GM19239 (cell line): ENCODE measurements at regions not wholly inside any gene's neighbourhood (a gene's known extent, or its start where the extent isn't known, plus 50 kb on each side); places are given as distances from the start of the nearest gene placed in this dataset.

ENCODE experiments used
- DNase-seq: peaks from one replicate; pipeline ENCODE4 v3.0.0; 2011; ENCODE audit warnings: low spot score; ENCODE audit not compliant: insufficient read length
- FAIRE-seq: peaks from 2 replicates; lab custom pipeline; 2011; peaks lifted over from hg19 to GRCh38; lab: Jason Lieb, UNC

DNA sequence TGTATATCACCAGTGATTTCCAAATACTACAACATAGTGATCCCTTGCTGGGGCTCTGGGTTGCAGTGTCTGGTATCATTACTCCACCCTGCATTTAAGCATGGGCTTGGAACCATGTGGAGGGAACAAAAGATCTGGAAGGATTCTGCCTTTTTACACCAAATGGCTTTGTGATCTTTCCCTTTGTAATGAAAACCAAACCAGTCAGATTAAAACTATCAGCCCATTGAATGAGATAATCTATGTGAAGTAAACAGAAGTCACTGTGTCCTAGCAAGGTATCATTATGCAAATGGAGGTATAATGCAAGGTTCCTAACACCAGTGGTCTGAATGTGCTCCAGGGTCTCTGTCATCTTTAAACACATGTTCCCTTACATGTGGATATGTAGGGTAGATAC, 474.7 kb upstream of the TNP1 start:
- FAIRE-seq (no peak), DNase-seq (no peak)

GRCh38 chr2:217332866-217333265, 473.0 kb upstream of the TNP1 start:
- no peak for DNase-seq
- no peak for FAIRE-seq

DNA sequence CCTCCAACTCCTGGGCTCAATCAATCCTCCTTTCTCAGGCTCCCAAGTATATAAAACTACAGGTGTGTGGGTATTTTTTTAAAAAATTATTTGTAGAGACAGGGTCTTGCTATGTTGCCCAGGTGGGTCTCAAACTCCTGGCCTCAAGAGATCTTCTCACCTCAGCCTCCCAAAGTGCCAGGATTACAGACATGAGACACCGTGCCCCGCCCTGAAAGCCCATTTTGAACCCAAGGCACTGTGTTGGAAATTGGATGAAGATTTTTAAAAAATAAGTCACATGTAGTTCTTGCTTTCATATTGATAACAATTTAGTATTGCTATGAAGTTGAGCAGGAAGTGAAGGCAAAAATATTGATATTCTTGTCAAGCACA, 472.5 kb upstream of the TNP1 start:
- no peak for FAIRE-seq
- DNase-seq, result no peak

- FAIRE-seq (no peak), DNase-seq (no peak)
Observed at GRCh38 chr2:217331523-217332416, 471.9 kb upstream of the TNP1 start.

DNA sequence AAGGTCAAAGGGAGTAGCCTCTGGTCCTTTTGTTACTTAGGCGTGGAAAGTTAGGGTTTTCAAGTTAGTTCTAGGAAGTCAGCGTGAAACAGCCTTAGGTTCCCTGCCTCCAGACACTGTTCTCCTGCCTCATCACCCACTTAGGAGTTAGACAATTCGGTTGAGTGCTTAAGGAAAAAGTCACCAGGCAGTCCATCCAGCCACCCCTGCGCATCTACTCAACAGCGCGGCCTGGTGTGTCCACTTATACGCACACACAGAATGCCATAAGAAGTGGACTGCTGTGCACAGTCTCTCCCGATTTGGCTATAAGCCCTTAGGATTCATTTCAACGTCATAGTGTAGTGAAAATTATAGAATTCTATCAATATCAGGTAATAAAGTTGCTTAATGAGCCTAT, 470.8 kb upstream of the TNP1 start:
- no peak for DNase-seq
- FAIRE-seq, result no peak

- DNase-seq (no peak), FAIRE-seq (no peak)
Observed at GRCh38 chr2:217329023-217329431, 469.2 kb upstream of the TNP1 start.

GRCh38 chr2:217328622-217328978, 468.7 kb upstream of the TNP1 start:
- DNase-seq, result no peak
- no peak for FAIRE-seq

GRCh38 chr2:217327953-217328621, 468.2 kb upstream of the TNP1 start:
- no peak for DNase-seq
- no peak for FAIRE-seq

- no peak for FAIRE-seq
- no peak for DNase-seq
Observed at GRCh38 chr2:217326238-217327022, 466.6 kb upstream of the TNP1 start.

GRCh38 chr2:217325816-217326215, 466.0 kb upstream of the TNP1 start:
- FAIRE-seq (no peak), DNase-seq (no peak)

DNA sequence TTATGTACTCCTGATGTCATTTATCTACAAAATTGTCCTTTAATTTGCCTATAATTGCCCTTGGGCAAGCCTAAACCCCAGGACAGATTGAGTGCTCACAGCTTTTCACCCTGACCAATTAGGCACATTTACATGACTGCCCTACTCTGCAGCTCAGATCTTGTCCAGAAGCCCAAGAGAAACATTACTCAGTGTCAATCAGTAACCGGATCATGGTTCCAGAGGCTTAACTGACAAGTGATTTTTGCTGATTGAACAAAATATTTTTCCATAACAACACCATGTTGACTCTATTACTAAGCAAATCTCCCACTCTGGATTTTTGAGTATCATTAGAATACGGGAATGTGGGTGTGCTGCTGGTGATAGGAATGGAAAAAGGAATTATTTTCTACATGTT, 465.4 kb upstream of the TNP1 start:
- DNase-seq, result no peak
- FAIRE-seq, result no peak

GRCh38 chr2:217316743-217317142, 456.9 kb upstream of the TNP1 start:
- peak; percentile 7 for DNase-seq
- FAIRE-seq, result no peak

DNA sequence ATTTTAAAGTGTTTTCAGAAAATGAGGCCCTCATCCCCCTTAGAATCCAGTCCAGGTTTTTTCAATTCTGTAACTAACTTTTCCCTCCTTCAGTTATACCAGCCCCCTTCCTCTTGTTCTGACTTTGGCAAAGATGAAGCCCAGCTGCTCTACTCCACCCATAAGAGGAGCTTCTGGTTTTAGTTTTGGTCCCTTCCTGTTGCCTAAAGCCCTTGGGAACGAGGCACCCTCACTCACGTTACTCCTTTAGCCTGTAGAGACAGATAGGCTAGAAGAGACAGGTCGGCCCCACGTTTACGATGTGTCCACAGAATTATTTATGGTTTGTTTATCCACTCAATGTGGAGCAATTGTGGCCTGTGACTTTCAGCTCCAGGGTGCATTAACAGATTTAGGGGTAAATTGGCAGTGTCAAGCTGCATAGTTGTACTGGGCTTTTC, 454.2 kb upstream of the TNP1 start:
- DNase-seq, result no peak
- FAIRE-seq, result no peak

DNA sequence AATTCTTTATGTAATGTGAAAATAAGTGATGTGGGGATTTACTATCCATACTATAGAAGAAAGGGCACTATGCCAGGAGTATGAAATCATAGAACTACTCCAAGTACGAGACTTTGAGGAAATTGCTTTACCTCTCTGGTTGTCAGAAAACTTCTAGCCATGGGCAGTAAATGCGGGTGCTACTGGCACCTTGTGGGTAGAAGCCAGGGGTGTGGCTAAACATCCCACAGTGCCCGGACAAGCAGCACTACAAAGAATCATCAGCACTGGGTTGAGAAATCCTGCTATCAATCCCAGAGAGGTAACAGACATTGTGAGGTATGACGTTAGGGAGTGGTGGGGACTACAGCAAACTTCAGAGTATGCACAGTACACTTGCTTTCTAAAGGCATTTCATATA, 453.5 kb upstream of the TNP1 start:
- DNase-seq, result no peak
- no peak for FAIRE-seq

DNA sequence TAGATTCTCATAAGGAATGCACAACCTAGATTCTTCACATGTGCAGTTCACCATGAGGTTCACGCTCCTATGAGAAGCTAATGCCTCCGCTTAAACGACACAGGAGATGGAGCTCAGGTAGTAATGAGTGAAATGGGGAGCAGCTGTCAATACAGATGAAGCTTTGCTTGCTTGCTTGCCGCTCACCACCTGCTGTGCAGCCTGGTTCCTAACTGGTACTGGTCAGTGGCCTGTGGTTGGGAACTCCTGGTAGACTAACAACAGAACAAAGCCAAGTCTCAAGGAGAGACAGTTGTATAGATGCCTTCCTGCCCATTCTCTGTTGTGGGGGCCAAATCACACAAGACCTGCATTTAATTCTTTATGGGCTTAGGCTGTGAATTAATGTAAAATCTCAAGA, 449.2 kb upstream of the TNP1 start:
- FAIRE-seq (no peak), DNase-seq (no peak)

GRCh38 chr2:217307023-217307422, 447.2 kb upstream of the TNP1 start:
- DNase-seq (no peak), FAIRE-seq (no peak)

- DNase-seq (no peak), FAIRE-seq (no peak)
Observed at GRCh38 chr2:217305882-217306281, 446.0 kb upstream of the TNP1 start.

- no peak for DNase-seq
- FAIRE-seq, result no peak
Observed at GRCh38 chr2:217304582-217304981, 444.7 kb upstream of the TNP1 start.

- no peak for DNase-seq
- no peak for FAIRE-seq
Observed at GRCh38 chr2:217302856-217303255, 443.0 kb upstream of the TNP1 start.

GRCh38 chr2:217301142-217301925, 441.5 kb upstream of the TNP1 start:
- no peak for FAIRE-seq
- DNase-seq, result no peak
